AG08395 (cell line): ENCODE measurements at regions not wholly inside any gene's neighbourhood (a gene's known extent, or its start where the extent isn't known, plus 50 kb on each side); places are given as distances from the start of the nearest gene placed in this dataset.

Experiments
- DNase-seq: peaks from one replicate; pipeline ENCODE4 v3.0.0; 2012; ENCODE audit warnings: mixed read lengths, low spot score

GRCh38 chr1:4270651-4271337 lies 370.7 kb upstream of the C1orf174 start:
- no peak for DNase-seq

GRCh38 chr1:4271338-4271998 lies 371.4 kb upstream of the C1orf174 start:
- no peak for DNase-seq

DNA sequence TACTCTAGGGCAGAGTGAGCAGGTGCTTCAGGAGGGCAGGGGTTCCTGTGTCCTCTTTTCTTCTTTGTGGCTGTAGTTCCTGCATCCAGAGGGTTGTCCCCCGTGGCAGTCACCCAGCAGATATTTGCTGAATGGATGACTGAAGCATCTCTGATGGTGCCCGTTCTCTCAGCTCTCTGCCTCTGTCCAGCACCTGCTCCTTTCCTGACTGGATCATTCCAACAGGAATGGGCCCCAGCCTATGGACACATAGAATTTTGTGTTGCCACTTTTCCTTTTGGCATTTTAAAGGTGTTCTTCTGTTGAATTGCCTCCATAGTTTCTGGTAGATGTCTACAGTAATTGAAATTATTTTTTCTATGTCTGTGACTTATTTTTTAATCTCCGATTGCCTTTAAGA lies 372.5 kb upstream of the C1orf174 start:
- DNase-seq: no peak

GRCh38 chr1:4273243-4273642 lies 373.2 kb upstream of the C1orf174 start:
- DNase-seq: no peak

GRCh38 chr1:4273747-4274146 lies 373.7 kb upstream of the C1orf174 start:
- DNase-seq: no peak

- DNase-seq: no peak
These were observed 375.0 kb upstream of the C1orf174 start for GRCh38 chr1:4275083-4275482.

- DNase-seq: no peak
These were observed 376.2 kb upstream of the C1orf174 start for GRCh38 chr1:4276238-4276637.

DNA sequence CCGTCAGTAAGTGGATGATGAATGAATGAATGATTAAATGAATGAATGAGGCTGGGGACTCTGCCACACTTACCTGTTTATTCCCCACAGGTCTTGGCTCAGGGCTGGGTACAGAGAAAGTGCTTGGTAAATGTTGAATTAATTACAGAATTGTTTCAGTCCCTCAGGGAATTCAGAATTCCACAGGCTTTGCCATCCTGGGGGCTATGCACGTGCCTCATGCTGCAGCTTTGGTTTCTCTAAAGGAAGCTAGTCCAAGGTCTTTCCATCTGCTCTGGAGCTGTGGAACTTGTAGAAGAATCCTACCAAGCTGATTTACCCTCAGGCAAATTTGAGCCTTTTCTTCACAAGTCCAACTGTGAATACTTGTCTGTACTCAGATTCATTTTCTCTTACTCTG lies 376.8 kb upstream of the AJAP1 start:
- DNase-seq: no peak

DNA sequence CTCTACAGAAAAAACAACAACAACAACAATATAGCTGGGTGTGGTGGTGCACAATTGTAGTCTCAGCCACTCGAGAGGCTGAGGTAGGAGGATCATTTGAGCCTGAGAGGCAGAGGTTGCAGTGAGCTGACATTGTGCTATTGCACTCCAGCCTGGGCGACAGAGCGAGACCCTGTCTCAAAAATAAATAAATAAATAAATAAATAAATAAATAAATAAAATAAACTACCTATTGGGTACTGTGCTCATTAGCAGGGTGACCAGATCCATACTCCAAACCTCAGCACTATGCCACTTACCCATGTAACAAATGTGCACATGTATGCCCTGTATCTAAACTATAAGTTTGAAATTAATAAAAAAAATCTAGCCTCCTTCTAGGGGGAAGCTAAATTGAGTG lies 369.4 kb upstream of the AJAP1 start:
- DNase-seq: no peak

DNA sequence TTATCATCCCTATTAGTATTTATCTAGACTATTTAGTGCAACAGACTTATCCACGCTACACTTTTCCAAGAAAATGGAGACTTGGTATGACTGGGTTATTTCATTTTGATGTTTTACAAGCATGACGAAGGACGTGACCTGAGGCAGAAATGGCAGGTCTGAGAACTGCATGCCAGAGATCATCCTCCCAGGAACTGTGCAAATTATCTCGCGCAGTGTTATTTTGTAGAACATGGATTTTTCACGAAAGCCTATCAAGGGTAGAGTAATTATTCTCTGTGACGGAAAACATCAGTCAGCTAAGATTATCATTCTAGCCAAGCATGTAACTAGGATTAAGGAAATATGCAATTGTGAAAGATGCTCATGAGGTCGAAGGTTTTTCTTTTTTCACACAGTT lies 361.5 kb upstream of the AJAP1 start:
- DNase-seq: no peak

- no peak for DNase-seq
These were observed 355.9 kb upstream of the AJAP1 start for GRCh38 chr1:4298361-4299083.

DNA sequence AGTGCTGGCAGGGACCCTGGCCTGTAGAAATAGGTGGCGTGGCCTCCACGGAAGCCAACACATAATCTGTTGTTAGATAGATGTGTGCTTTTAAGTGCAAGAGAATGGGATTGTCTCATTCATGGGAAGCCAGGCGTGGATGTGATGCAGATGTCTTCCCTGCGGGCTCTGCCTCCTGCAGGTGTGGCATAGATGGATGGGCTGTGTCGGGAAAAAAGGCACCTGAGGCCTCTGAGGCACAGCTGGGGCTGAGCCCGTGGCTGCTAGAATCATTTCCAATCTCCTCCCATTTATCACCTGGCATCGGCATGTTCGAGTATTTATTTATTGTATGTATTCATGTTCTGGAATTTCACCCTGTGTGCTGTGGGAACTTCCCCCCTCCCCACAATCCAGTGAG lies 353.4 kb upstream of the AJAP1 start:
- no peak for DNase-seq

- no peak for DNase-seq
These were observed 351.1 kb upstream of the AJAP1 start for GRCh38 chr1:4303303-4303702.

DNA sequence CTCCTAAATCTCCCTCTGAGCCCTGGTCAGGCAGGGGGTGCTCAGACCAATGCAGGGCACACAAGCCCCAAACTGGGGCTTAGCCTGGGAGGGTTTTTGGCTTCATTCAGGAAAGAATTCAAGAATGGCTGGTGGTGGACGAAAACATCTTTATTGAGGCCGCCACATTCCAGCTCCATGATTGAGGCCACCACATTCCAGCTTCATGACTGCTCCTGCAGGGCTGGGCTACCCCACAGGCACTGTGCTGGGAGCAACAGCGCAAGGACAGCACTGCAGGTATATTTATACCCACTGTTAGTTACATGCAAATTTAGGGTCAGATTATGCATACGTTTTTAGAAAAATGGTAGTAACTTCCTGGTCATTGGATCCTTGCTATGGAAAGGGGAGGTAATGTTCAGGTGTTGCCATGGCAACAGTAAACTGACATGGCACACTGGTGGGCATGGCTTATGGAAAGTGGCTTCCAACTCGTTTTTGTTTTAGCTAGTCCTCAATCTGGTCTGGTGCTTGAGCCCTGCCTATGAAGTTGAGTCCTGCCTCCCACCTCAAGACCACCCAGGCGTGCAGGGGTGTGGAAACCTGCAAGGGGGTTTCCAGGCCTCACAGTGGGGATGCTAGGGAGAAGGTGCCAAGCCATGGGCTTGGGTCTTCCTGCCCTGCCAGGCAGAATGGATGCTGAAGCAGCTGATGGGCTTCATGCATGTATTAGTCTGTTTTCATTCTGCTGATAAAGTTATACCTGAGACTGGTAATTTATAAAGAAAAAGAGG lies 348.7 kb upstream of the AJAP1 start:
- DNase-seq: no peak

DNA sequence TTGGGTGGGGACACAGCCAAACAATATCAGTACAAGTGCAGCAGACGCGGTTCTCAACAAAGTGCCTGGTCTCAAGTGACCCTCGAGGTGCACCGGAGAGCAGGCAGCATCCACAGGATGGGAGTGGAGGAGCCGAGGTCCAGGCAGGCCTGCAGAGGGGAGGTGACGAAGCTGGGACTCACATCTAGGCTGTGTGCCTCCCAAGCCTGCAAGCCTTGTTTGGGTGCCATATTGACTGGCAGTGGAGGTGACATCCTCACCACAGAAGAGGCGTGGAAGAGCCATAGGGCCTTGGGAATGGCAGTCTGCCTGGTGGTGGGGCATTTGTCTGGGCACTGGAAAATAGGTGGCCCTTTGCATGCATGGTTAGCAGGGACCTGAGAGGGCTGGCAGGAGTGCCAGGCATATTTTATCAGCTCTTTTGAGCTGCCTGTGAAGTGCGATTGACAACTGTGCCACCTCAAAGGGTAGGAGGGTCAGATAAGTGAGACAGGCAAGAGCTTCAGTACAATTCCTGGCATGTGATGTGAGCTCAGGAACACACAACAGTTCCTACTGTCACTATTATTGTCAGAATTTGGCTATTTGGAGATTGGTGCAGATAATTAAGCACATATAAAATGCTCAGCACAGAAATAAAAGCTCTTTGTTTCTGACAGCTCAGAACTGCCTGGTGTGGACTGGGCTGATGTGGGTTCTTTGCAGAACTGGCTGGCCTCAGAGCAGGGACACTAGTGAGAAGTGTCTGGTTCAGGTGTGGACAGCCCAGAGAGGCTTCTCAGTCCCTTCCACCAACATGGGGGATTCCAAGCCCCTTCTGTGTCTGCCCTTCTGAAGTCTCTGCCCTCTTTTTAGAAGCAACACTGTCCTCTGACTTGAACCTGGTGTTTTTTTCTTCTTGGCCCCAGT lies 347.6 kb upstream of the AJAP1 start:
- DNase-seq: no peak

GRCh38 chr1:4307468-4307845 lies 347.0 kb upstream of the AJAP1 start:
- DNase-seq: no peak

GRCh38 chr1:4307911-4308545 lies 346.4 kb upstream of the AJAP1 start:
- DNase-seq: no peak

DNA sequence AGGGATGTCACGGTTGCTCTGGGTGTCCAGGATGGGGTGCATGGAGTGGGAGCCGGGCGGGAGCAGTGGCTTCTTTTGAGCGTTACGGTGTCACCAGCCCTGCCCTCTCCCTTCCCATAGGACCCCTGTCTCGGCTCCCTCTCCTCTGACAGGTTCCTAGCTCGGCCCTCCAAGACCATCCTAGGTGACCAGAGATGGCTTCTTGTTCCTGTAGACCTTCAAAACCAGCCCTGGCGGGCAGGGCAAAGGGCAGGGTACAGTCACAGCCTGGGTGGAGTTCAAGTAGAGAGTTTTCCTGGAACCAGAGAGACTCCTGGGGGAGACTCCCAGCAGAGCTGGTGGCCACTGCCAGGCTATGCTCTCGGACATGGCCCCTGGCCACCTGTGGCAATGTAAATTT lies 345.6 kb upstream of the AJAP1 start:
- no peak for DNase-seq

DNA sequence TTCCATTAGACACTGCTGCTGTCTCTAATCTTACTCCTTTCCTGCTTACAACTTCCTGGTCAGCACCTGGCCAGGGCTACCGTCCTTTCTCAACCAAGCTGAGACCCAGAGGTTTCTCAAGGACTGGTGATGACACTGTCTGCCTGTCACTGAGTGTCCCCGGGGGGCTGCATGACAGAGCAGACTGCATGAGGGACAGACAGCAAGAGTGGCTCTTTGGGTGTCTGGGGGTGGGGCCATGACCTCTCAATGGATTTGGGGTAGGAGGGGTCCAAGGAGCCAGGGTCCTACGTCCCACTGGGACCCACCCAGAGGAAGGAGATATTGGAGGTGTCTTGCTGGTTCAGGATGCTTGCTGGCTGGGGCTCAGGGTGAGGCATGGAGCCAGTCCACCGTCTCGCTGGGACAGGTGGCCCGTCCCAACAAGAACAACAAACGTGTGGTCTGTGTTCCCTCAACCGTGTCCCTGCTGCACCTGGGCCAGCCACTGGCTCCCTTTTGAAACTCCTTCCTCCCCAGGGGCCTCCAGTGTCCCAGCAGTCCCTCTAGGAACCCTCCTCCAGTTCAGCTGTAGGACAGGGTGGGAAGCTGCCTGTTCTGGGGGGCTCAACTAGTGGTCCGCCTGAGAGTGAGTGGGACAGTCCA lies 344.6 kb upstream of the AJAP1 start:
- no peak for DNase-seq

DNA sequence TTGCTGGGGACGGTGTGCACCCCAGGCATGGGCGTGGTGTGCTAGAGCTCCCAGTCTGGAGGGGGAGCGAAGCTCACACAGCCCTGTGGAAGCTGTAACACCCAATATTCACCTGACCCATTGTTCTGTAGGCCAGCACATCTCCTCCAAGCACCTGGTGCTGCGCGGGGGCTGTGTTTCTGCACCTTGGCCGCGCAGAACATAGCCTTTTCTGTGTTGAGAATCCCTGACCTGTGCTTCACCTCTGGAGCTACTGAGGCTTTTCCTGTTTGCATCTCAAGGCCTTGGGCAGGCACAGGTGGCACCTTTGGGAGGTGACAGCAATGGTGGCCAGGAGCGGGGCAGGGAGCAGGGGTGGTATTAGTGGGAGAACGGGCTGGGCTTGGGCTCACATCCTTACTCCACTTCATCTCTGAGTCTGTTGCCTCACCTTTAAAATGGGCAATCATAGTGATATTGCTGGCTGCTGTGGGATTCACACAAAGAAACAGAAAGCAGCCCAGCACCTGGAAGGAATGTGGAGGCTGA lies 343.9 kb upstream of the AJAP1 start:
- no peak for DNase-seq
